ENCODE measurements at regions not wholly inside any gene's neighbourhood (a gene's known extent, or its start where the extent isn't known, plus 50 kb on each side); places are given as distances from the start of the nearest gene placed in this dataset.
"Not testable (repeated sequence)": the region's sequence is repeated elsewhere in the genome, so short reads cannot be mapped to it uniquely, and the experiment has no call there.

DNA sequence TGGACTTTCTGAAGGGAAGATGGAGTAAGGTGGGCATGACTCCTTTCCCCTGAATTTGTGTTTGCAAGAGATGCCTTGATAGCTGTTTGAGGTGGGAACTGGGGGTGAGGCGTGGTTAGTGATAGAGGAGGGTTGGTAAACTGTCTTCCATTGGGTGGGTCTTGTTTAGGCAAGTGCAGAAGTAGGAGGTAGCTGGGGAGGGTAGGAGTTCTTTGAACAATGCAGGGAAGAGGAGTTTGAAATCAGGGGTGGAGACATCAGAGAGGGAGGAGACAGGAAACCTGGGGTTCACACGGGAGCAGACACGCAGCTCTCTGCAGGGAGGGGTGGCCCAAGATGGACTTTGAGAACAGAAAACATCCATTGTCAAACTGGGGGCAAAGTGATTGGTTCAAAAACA lies 267.1 kb downstream of the TSN start:
- DNase-seq = no peak

DNA sequence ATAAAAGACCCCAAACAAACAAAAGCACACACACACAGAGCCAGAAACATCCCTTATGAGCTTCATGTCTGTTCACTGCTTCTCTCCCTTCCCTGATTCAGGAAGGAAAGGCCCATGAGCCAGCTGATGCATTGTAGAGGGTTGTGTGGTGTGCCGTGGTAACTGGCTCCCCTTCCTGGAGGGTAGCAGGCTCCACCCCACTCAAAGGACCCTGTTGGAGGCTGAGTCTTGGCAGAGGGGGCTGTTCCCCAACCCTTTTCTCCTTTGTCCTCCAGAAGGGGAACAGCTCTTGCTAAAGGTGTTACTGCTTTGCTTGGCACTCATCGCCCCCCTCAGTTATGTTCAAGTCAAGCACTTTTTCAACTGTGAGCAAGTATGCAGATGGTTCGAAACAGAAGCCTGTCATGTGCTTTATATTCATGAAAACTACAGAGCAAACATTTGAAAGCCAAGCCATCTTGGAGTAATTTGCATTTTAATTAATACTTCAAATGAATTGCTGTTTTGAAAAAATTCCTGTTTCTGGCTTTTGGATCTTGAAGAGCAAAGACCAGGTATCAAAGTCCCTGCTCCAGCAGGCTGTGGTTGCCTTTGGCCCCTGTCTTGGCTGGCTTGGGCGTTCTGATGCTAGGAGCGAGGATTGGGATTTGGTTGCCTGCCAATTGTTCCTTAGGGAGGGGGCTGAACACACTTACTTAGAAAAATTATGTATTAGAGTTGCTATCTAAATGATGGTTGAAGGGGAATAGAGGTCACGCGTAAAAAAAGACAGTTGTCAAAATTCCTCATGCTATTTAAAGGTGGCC lies 267.8 kb downstream of the TSN start:
- no peak for DNase-seq

DNA sequence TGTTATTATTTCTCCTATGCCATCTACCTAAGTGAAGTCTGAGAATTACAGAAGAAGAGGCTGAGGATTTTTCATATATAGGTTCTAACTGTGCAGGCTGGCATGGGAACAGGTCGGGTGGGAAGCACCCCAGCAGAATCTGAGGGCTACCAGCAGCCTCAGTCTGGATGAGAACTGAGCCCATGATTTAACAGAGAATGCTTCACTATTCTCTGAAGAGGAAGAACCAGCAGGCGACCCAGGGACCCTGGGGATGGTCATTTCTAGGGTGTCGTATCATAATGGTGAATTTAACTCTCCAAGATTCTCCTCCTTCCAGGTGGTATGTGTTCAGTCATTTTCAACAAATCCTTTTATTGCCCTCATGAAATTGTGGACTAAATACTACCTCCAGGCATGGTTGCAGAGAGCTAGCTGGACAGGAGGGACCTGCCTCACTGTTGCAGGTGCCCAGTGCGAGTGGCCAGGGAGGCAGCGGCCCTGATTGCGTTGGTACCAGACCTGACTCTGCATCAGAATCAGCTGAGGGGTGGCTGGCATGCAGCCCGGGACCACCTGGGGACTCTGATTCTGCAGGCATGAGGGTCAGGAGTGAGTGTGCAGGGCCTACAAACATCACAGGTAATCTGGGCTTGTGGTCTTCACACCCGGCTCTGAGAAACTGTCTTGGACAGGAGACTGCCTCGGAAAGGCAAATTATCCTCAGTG lies 272.2 kb downstream of the TSN start:
- no peak for DNase-seq

DNA sequence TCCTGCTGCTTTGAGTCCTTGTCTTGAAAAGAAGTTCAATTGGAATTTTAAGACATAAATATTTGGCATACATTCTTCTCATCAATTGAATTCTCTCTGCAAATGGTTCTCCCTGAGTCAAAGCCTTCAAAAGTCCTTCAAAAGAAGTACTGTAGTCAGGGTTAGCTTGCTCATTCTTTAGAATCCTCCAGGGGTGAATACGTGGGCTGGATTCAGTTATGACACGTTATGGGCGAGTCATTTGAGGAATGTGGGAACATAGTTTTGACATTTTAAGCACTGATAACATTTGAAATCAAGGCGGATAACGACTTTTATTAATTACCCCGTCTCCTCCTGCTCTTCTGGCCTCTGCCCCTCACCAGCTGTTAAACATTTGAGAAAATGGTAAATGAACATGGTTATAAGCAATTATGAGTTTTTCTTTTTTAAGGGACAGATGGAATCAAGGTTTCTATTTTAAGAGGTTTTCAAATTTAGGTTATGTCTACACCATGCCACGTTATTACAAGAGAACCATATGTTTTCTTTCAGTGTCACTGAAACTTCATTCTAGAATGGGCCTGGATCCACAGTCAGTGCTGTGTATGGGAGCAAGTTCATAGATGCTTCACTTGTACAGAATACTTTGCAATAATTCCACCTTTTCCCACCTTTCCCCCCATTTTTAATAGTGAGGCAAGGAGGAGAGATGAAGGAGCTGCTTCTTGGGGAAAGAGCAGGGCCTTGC lies 273.1 kb downstream of the TSN start:
- DNase-seq = no peak

DNA sequence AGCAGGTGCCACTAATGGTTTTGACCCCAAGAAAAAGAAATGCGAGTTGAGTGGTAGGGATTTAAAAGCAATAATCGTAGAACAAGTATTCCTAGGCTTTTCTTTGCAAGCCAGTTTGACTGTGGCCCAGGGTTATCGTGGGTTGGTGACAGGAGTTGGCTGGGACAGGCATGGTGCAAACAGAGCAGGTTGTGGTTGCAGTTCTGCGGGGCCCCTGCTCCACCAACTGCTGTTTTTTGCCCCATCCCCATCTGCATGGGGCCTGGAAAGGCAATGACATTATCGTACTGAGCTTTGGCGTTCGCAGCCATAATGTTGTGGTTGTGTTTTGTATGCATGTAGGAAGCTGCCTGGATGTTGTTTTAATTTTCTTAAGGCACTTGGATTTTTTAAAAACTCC lies 274.0 kb downstream of the TSN start:
- no peak for DNase-seq

DNA sequence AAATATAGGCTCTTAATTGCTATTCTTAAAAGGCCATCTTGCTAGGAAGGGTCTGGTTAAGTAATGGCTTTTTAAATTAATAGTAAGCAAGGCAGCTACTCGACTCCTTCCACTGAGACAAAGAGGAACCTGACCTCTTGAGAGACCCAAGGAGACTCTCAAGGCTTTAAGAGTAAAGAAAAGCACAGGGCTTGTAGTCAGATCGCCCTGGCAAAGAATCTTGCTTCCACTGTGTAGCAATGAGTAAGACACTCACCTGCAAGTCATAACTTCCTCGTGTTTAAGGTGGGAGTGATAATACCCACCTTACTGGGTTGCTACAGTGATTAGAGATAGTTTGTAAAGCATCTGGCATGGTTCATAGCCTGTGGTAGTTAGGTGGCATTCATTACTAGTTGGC lies 274.5 kb downstream of the TSN start:
- DNase-seq = no peak

DNA sequence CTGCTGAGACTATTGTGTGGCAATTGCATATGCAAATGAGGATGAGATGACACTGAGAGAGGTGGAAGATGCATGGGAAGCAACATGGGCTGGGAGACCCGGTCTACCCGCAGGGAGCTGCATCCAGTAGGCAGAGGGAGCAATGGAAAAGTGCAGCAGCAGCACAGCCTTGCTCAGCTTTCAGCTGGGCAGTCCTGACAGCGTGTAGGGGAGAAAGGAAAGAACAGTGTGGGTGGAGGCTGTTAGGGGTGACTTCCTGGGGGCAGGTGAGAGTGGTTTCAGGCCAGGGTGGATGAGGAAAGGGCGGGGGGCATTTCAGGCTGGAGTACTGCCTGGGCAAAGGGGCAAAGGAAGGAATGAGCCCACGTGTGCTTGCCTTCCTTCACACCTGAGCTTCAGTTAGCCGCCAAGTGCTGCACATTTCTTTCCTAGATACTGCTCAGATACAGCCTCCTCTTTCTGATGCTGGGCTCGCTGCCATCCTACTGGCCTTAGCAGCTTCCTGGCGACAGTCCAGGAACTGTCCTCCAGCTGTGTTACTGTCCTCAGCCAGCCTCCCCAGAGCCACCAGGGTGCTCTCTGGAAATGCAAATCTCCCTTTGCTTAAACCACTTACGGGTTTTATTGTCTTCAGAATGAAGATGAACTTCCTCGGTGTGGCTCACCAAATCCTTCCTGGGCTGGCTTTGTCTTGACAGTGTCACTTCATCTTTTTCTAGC lies 276.3 kb downstream of the TSN start:
- DNase-seq = no peak

DNA sequence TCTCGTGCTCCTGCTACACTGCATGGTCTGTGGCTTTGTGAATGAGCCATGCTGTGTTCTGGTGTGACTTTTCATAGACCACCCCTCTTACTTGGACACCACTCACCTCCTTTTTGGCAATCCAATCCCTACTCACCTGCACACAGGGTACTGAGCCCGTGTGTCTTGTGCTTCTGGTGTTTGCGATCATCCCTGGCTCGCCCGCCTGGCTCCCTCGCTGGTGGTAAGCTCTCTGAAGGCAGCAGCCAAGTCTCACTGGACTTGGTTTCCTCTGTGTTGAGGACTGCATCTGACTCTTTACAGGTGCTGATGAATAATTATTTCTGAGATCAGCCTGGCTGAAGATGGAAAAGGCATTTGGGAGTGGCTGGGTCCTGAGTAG lies 276.8 kb downstream of the TSN start:
- DNase-seq = no peak

DNA sequence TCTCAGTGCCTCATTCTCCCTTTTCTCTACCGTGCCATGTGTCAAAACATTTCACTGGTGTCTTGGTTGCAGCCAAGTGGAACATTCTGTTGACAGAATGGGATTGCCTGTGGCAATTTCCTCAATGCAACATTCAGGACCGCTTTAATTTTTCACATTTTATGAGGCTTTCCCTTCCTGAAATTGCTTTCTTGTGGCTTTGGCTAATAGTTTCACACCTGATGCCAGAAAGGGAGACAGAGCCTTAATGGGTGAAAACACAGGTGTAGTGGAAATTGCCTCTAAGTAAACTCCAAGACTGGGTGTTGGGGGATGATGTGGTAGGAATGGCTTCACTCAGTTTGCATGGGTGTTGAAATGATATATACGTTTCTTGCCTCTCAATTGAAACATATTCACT lies 278.3 kb downstream of the TSN start:
- DNase-seq = no peak

GRCh38 chr2:122034344-122034743 lies 278.9 kb downstream of the TSN start:
- no peak for DNase-seq

- no peak for DNase-seq
Observed at GRCh38 chr2:122034777-122035176, 279.3 kb downstream of the TSN start.

DNA sequence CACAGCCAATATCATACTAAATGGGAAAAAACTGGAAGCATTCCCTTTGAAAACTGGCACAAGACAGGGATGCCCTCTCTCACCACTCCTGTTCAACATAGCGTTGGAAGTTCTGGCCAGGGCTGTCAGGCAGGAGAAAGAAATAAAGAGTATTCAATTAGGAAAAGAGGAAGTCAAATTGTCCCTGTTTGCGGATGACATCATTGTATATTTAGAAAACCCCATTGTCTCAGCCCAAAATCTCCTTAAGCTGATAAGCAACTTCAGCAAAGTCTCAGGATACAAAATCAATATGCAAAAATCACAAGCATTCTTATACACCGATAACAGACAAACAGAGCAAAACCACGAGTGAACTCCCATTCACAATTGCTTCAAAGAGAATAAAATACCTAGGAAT lies 283.4 kb downstream of the TSN start:
- DNase-seq = not testable (repeated sequence)

- DNase-seq = no peak
Observed at GRCh38 chr2:122041455-122041854, 286.0 kb downstream of the TSN start.

GRCh38 chr2:122051659-122052058 lies 296.2 kb downstream of the TSN start:
- not testable (repeated sequence) for DNase-seq

GRCh38 chr2:122055521-122055931 lies 300.1 kb downstream of the TSN start:
- DNase-seq = no peak

DNA sequence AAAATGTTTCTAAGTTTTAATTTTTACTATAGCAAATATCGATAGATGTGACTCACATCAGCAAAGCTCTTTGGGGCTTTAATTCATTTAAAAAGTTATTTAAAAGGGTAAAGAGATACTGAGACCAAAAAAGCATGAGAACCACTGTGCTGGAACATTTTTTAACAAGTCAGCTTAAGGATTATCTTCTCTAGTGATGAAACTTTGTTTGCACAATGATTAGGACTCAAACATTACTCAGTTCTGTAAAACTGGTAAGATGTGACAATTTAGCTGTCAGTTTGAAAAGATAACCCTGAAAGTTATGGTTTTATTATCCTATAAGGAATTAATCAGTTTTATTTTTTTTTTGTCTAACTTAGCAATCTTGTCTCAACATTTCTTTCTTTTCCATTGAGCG lies 301.4 kb downstream of the TSN start:
- no peak for DNase-seq

DNA sequence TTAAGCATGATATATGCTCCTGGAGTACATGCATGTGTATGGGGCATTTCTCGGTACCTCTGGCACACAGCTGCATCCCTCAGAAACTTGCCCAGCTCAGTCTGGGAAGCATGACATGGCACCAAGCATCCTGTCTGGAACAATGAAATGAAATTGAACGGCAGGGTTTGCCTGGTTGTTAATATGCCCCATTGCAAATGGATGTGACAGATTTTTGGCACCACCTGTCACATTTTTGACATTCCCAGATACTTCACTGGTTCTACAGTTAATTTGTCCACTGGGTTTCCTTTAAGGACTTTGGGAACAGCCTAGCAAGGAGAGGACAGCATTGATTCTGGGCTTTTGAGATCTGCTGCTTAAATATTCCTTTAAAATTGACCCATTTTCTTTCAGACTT lies 305.8 kb downstream of the TSN start:
- DNase-seq = no peak

DNA sequence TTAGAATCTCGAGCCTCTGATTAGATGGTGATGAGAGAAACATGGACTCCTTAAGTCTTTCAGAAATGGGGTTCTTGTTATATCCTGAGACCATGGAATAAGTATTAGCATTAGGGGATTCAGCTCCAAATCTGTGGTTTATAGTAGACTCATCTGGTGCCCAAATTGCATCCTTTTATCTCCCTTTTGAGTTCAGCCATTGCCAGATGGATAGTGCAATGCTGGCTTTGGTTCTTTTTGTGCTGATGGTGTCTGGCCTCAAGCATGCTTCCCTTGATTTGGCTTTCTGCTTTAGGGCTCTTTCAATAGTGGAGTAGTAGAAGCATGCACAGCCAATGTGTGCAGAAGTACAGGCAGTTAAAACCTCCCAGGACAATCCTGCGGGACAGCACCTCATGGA lies 306.4 kb downstream of the TSN start:
- no peak for DNase-seq

DNA sequence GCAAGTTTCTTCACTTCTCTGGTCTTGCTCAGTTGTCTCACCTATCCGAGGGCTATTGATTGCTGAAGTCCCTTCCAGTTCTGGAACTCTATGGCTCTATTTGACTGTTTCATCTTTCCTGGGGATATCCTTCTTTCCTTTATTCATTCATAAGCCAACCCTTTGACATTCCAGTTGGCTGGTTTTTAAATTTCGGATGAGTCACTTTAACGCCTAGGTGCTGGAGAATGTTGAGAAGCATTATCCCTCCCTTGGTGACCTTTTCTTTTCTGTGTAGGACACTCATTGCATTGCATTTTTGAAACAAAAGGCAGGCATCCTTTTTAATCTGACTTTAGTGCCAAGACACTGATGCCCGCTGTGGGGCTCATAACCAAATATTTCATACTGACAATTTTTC lies 307.1 kb downstream of the TSN start:
- no peak for DNase-seq

DNA sequence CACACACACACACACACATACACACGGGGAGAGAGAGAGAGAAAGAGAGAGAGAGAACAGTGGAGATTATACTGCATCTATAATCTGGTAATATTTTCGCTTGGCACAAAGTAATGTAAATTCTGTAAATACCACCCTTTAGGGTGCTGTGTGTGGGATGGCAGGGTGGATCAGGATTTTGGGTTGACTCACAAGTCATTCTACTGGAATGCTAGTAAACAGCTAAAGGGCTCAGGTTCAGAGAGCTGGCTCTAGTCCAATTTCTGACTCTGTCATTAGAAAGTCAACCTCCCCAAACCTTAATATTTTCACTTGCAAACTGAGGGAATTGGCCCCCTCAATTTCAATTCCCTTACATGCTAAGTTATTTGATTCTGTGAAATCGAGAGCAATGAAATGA lies 308.3 kb downstream of the TSN start:
- no peak for DNase-seq

- no peak for DNase-seq
Observed at GRCh38 chr2:122070241-122070731, 314.8 kb downstream of the TSN start.

- no peak for DNase-seq
Observed at GRCh38 chr2:122072666-122073065, 317.2 kb downstream of the TSN start.

DNA sequence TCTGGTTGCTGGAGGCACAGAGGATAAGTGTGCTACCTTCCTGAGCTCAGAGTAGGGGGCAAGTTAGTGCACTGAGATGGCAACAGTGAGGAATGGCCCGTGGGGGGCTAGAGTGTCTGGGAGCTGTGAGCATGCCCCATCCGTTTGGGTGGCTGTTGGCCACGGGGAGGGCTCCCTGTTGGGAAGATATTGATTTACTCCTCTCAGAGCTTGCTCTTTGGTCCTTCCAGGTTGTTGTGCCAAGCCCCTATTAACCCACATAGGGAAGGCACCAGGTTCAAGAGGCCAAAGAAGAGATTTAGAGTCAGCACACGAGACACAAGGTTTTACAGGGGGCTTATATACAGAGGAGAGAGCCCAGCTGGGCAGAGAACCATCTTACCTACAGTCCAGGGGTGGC lies 318.8 kb downstream of the TSN start:
- no peak for DNase-seq

Data from activated CD4-positive, CD25-positive, alpha-beta regulatory T cell (primary cell).